HG03565 (cell line): ENCODE measurements at regions not wholly inside any gene's neighbourhood (a gene's known extent, or its start where the extent isn't known, plus 50 kb on each side); places are given as distances from the start of the nearest gene placed in this dataset.
A peak's percentile ranks its signal among the peaks of the same experiment; 100 is the strongest.

Source experiments
- ATAC-seq: cut with Tn5 transposase; IDR thresholded peaks from one replicate; pipeline ENCODE4 v1.9.1; 2021; ENCODE audit warnings: mild to moderate bottlenecking, moderate library complexity; ENCODE audit not compliant: unreplicated experiment

GRCh38 chr12:69061574-69061973, 128.6 kb upstream of the CPM start:
- ATAC-seq, result no peak

DNA sequence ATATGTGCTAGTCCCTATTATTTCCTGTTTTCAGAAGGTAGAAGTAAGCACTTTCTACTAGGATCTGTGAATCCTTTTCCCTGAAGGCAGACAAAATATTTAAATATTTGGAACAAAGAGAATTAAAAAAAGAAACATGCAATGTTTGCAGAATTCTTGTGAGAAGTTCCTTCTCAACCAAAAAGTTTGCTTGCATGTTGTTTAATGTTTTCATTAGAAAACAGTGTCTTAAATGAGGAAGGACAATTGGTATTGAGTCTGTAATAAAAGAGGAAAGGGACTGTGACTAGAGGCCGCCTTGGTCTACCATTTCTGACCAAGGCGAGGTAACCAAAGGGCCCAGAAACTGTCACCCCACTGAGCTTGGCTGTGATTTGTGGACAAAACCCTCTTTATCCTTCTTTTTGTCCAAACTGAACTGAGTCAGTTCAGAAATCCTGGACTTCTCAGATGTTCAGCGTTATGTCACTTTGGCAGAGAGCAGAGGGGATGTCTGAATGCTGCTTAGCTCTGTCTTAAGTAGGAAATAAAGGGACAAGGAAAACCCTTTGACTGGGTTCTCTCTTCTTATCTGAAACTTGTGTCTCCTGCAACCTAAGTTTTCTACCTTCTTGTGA, 129.8 kb upstream of the CPM start:
- ATAC-seq, result no peak

GRCh38 chr12:69064734-69065443, 131.9 kb upstream of the CPM start:
- ATAC-seq, result no peak

DNA sequence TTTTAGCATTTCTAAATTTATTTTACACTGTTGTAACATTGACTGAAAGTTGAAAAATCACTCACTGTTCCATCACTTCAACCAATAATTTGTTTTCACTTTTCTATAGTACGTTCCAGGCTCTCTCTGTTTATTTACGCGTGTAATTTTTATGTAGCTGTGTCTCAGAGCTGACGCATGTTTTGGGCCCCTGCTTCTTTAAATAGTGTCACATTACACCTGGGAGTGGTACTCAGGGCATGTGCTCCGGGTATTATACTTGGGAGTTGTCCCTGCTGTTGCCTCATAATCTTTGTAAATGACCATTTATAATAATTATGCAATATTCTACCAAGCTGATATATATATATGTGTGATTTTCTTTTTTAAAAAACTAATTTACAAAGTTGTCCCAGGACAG, 132.8 kb upstream of the CPM start:
- no peak for ATAC-seq

DNA sequence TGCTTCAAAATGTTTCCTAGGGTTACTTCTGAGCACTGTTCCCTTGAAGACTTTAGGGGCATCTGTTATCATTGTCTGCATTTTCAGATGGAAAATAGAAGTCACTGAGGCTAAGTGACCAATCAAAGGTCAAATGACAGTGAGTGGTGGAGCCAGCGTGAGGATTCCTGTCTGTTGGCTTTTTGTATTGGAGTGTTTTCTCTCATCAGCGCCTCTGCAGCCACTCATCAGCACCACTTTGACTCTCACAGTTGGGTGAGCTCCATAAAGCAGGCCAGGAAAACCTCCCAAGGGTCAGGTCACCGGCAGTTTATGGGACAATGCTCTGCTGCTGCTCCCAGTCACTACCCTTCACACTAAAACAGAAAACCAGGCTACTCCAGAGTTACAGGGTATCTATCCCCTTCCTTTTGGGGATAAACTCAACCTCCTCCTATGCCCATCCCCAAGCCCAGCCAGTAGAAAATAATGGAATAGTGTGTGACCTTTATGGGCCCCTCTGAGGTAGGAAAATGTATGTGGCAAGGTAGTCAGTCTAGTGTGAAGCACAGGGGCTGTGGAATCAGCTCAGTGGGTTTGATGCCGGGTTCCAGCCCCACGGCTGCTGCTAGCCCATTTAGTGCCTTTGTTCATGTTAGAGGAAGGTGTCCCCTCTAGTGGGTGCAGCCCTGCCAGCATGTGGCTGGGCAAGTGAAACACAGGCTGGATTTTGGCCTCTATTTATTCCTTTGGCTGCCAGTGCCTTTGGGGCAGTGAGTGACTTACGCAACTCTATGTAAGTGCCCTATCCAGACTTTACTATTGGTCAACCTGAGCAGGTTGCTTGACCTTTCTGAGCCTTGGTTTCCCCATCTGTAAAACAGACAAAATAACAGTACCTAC, 133.8 kb upstream of the CPM start:
- ATAC-seq, result no peak

DNA sequence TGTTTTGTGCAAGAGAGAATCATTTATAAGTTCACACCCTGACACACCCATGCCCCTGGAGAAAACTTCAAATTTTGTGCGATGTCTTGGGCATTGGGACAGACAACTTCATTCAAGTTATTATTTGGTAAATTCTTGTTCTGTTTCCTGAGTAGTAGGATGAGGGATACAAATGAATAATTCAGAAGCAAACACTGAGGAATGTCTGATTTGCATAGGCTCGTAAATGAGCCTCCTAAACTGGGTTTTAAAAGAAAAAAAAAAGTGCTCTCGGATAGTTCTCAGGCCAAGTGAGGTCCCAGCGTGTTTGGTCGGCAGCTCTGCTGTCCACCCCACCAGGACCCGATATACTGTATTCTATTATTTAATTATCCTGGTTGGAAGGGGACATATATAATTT, 134.7 kb upstream of the CPM start:
- no peak for ATAC-seq

GRCh38 chr12:69068448-69068847, 135.5 kb upstream of the CPM start:
- ATAC-seq, result no peak

DNA sequence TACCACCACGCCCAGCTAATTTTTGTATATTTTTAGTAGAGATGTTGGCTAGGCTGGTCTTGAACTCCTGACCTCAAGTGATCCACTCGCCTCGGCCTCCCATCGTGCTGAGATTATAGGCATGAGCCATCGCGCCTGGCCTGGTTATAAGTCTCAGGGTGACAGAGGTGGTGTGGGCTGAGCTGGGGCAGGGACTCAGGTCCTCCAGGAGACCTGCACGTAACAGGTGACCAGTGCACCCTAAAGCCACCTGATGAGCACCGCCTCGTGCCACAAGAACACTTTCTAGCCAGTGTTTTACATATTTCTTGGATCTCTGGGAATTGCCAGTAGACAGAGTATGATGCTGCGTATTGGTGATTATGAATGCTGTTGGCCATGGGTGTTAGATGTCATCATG, 136.5 kb upstream of the CPM start:
- no peak for ATAC-seq

- ATAC-seq, result peak; percentile 68
These were observed 137.5 kb upstream of the CPM start for GRCh38 chr12:69070319-69071090.

- no peak for ATAC-seq
These were observed 138.1 kb upstream of the CPM start for GRCh38 chr12:69071091-69071370.

GRCh38 chr12:69073035-69073434, 140.1 kb upstream of the CPM start:
- ATAC-seq, result no peak

DNA sequence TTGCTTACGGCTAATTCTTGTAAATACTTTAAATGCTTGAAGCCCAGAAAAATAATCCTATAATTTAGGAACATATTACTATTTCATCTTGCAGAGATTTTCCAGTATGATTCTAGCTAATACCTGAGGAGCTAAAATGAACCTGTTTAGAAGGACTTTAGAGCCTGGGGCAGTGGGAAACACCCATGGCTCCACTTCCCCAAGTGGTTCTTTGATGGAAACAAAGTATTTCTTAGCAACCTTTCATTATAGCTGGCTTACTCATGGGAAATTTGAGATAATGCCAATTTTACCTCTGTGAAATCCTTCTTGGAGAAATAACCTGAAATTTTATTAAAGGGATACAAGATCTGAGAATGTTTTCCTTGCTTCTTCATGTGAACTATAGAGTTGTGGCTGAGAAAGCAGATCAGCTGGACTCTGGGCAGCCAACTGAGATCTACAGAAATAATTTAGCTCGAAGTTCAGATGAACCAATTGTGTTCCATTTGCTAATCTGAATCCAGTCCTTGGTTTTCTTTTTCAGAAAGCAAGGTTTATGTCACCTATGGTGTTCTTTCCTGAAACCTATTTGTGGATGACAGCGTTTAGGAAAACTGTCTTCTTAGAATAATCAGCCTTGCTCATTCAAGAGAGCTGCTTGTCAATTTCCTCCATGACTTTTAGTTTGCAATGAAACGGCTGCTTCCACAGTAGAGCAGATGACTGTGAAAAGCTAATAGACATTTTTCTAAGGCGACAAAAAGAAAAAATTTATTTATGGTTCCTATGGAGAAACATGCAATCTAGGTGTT, 141.8 kb upstream of the CPM start:
- ATAC-seq, result no peak

GRCh38 chr12:69083689-69084088, 150.7 kb upstream of the CPM start:
- no peak for ATAC-seq

DNA sequence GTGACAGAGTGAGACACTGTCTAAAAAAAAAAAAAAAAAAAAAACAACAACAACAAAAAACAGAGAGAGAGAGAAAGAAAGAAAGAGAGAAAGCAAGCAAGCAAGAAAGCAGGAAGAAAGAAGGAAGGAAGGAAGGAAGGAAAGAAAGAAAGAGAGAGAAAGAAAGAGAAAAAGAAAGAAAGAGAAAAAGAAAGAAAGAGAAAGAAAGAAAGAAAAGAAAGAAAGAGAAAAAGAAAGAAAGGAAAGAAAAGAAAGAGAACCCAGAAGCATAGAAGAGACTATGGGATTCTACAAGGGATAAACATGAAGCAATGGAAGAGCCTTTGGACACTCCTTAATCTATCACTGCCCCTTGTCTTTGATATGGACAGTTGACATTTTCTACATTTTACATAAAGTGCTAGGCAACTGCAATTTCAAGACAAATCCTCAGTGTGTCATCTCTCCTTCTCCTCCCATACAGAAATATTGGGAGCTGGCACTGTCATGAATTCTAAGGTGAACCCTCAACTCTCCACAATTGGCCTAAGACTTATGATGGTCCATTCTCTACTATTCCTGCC, 151.9 kb upstream of the CPM start:
- no peak for ATAC-seq

- ATAC-seq, result no peak
These were observed 152.9 kb upstream of the CPM start for GRCh38 chr12:69085852-69086251.

DNA sequence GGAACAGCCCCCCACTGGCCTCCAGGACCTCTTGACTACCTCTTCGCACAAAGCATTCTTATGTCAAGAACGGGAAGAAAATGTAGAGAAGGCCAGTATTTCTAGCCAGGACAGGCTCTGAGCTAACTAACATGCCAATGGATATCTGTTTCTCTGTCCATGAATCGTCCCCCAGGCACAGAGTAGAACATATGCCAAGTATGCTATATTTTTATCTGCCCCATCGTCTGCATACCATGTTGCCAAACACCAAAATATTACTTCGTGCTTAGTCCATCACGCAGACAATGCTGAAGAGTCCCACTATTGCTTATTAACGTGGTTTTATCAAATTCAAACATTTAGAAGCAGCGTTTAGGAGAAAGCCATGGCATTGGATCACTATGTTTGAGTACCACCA, 151.4 kb upstream of the CPSF6 start:
- ATAC-seq, result no peak

DNA sequence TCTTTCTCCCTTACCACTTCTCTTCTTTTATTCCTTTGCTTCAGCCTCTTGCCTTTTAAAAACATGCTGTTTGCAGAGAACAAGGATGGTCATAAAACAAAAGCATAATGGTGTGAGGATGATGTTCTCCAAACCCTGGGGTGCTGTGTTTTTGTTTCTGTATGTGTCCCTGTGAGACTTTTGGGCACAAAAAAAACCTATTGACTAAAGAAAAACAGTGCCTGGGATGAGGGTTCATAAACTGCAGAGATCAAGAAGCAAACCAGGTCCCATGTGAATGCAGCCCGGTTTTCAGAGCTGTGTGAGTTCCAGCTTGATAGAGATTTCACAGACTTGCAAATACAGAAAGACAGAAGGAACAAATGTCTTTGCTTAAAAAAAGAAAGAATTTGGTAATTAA, 148.6 kb upstream of the CPSF6 start:
- no peak for ATAC-seq

DNA sequence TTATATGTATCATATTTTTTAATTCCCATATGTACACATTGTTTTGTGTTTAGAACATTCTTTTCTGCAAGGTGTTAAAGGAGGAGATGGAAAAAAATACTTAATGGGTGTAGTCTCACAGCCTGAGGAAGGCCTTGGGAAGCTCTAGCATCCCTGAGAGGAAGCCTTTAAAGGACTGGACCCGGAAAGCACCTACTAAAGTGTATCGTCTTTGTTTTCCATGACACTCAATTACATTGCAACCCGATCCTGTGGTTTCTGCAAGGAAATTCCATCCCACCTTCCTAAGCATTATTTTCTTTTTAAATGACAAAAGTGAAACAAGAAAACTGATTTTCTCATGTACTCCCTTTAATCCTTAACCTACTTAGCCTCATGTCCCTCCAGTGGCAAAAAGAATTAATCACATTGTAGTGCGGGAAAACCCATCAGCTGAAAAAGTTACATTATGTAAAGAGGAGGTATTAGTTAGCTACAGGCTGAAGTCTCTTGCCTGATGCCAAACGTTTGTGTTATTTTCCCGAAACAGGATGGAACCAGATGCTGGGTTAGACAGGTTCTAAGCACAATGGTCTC, 147.8 kb upstream of the CPSF6 start:
- no peak for ATAC-seq

DNA sequence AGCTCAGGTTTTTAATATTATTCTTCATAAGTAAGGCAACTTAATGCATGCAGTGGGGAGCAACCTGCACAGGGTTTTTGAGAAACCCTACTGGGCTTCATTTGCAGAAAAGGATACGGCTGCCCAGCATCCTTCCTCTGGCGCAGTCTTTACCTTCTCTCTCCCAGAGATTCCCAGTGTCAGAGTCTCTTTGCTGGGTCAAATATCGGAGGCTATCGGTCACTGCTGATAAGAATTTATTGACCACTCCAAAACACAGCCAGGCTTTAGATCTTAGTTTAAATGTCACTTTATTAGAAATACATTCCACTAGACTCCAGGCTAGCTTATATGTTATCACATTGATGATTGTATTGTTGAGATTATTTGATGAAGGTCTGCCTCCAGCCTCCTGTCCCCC, 147.2 kb upstream of the CPSF6 start:
- ATAC-seq, result no peak

- ATAC-seq, result no peak
These were observed 144.7 kb upstream of the CPSF6 start for GRCh38 chr12:69094606-69095216.
